ENCODE measurements at regions not wholly inside any gene's neighbourhood (a gene's known extent, or its start where the extent isn't known, plus 50 kb on each side); places are given as distances from the start of the nearest gene placed in this dataset.

DNA sequence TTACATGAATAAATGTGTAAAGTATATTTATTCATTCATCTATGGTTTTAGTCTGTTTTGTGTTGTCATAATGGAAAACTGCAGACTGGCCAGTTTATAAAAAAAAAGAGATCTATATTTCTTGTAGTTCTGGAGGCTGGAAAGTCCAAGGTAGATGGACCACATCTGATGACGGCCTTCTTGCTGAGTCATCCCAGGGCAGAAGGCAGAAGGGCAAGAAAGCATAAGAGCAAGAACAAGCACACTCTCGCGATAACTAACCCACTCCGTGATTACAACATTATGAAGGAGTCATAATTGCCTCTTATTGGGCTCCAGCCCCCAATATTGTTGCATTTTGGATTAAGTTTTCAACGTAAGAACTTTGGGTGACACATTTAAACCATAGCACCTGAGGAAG, 180.4 kb upstream of the DAB2 start:
- DNase-seq (no peak), ATAC-seq (no peak)

DNA sequence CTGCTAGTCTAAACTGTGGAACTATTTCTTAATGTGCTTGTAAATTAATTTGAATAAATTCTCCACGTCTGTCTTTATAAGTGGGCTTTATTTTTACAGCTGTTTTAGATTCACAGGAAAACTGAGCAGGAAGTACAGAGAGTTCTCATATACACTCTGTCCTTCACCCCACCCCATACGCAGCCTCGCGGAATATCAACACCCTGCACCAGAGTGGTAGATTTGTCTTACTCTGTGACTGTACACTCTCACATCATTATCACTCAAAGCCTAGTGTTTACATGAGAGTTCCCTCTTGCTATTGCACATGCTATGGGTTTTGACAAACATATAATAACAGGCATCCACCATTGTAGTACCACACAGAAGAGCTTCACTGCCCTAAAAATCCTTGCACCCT, 179.7 kb upstream of the DAB2 start:
- ATAC-seq, result no peak

DNA sequence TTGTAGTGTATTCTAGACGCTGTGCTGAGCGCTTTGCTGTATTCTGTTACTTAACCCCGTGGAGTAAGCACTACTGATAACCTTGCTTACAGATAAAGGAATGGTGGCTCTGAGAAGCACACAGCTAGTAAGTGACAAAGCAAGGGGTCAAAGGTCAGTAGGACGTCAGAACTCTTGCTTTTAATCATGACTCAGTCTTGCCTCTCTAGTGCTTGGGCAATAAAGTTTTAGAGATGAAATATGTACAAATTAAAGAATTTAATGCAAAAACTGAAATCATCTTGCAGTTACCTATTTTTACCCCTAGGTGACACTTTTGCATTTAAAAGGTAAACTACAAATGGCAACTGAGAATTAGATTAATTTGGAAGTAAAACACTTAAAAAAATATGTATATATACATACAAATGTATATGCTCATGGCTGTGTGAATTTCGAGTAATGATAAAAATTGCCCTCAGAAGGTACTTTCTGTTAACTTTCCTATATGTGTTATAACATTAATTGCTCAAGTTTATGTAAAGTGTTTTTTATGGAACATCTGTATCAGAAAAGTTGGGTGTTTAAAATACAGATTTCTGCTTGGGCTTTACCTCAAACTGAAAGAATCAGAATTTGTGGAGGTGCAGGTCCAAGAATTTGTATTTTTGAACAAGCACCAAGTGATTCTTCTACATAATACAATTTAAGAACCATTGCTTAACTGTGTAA, 175.1 kb upstream of the DAB2 start:
- ATAC-seq, result no peak
- DNase-seq, result no peak

More for the DNA sequence above, 179.7 kb upstream of the DAB2 start:
- DNase-seq, result no peak

- ATAC-seq (no peak), DNase-seq (no peak)
Observed at GRCh38 chr5:39598661-39599248, 174.0 kb upstream of the DAB2 start.

DNA sequence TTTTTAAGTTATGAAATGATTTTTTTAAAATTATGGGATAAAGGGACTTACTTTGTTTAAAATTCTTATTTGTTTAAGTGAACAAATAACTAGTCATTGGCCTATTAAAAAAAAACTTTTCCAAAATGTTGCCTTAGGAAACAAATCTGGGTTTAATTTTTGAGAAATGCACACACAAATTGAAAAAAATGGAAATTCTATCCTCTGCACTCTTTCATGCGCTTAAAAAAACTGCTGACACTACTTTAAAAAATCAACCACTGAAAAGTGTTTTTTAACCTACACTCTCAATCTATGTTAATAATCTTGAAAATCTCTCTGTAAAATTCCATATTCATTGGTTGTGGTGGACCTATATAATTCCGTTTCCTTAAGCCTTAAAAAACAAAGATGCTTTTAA, 163.4 kb upstream of the DAB2 start:
- ATAC-seq, result no peak
- DNase-seq, result no peak

DNA sequence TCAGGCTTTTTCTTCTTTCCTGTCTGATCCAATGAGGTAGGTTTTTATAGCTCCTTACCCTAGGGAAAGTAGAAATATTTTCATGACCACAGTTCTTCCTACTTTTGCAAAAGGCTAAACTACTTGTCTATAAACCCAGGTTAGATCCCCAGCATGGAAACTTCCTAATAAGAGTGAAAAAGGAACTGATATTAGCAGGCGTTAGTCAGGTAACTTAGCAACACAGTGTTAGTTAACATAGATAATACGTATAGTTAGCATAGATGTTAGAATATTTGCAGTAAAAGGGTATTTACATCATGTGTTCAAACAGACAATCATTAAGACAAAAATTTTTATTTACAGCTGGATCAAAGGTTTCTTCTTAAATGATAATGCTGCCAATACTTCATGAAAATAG, 162.9 kb upstream of the DAB2 start:
- no peak for DNase-seq
- ATAC-seq, result no peak

- DNase-seq (no peak), ATAC-seq (no peak)
Observed at GRCh38 chr5:39586185-39586584, 161.4 kb upstream of the DAB2 start.

- no peak for ATAC-seq
- no peak for DNase-seq
Observed at GRCh38 chr5:39584927-39585326, 160.1 kb upstream of the DAB2 start.

DNA sequence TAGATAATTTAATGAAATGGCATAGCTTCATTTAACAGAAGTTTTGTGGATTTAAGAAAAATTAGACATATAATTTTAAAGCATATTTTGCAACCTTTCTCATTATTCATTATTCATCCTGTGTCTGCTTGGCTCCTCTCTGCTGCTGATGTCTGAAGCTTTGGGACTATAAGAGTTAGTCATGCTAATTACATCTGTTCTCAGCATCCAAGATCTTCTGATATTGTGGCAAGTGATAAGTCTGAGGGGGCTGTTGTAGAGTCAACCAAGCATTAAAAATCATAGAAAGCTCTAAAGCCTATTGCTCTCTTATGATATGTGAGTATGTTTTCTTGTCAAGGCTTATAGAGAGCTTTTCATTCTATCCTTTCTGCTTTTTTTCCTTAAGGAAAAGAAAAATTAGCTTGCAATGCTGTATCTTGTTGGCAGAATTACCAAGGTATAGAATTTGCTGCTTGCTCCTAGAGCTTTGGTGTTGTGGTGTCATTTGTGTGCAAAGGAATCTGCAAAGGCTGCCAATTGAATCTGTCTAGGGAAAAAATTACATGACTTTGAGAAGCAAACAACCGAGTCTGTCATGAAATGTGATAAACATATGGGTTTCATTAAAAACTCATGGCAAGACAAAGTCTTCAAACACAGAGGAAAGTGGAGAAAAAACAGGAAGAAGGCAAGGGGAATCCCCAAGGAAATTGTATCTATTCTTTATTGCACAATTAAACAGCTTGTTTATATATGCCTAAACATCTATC, 156.1 kb upstream of the DAB2 start:
- DNase-seq (no peak), ATAC-seq (no peak)

DNA sequence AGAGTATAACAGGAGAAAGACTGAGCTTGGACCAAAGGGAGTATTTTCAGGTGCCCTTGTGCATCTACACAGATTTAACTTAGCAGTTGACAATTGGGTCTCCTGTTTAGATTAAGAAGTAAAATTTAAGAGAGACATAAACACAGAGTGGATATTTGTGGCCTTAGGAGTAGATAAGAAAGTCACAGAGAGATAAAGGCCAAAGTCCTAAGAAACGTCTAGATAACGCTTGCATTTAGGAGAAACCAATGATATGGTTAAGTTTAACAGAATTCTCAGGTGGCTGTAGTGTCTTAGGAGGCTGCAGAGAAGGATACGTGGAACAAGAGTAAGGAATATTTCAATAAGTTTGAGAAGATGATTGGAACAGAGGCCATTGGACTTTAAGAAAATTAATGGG, 155.0 kb upstream of the DAB2 start:
- DNase-seq (no peak), ATAC-seq (no peak)

GRCh38 chr5:39578887-39579497, 154.2 kb upstream of the DAB2 start:
- no peak for ATAC-seq
- DNase-seq, result no peak

DNA sequence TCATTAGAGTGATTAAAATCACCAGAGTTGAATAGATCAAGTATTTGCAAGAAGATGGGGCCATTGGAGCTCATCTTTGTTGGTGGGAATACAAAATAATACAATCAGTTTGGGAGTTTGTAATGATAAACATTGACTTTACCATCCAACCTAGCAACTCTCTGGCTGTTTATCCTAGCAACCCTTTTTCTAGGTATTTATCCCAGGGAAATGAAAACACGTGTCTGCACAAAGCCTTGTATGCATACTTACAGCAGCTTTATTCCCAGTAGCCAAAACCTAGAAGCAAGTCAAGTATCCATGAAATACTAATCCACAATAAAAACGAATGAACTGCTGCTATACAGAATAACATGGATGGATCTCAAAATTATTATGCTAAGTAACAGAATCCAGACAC, 152.7 kb upstream of the DAB2 start:
- ATAC-seq (no peak), DNase-seq (no peak)

DNA sequence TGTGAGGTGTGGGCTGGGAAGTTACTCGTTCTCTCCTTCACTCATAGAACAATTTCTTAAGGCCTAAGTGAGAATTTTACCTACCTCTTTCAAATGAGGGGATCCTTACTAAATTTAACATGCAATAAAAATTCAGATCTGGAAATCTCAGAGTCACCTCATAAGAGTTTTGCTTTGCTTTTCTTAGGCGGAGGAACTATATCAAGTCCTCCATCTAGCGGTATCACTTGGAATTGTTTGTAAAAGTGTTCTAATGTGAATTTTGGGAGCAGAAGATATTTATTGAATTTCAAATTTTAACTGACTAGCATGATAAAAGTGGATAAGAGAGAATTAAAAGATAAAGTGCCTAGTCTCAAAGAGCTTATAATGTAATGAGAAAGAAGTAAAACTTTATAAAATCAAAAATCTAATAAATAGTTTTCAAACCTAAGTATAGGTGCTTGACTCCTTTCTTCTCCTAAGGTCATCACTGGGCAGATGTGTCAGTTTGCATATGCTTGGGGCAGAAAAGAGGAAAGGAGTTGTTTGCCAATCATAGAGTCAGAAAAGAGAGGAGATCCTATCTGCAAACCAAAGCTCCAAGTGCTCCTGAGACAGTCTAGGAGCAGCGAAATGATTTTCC, 145.7 kb upstream of the DAB2 start:
- ATAC-seq (no peak), DNase-seq (no peak)

DNA sequence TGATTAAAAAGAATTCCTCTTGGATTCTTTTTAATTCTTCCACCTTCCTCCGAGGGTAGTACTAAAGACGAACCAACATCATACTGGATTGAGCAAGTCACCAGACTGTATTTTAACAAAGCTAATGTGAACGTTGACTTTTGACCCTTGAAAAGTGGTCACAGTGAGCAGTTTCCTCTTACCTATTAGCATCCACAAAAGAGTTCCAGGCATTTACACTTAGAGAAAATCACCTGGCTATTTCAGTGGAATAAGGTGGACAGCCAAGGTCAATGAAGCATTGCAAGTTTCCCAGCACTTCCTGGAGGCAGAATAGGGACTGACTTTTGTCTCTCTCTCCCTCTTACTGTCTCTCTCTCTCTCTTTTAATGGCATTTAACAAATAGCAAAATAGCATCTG, 145.1 kb upstream of the DAB2 start:
- ATAC-seq, result no peak

DNA sequence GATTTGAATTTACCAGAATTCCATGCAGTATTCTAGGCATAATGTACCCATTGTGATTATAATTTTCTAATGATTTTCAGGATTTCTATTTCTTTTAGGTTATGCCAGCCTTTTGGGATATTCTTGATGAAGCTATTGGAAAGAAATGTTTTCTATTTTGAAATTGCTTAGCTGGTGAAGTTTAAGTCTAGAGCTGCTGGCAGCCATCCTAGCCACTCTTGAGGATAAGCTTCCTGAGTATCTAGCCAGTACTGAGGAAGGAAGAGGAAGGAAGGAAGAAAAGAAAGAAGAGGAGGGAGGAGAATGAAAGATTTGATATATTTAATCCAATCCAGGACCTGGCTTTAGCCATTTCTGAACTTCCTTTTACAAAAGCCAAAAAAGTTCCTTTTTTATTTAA, 142.1 kb upstream of the DAB2 start:
- DNase-seq (no peak), ATAC-seq (no peak)

More for the DNA sequence above, 145.1 kb upstream of the DAB2 start:
- no peak for DNase-seq

GRCh38 chr5:39566029-39566428, 141.2 kb upstream of the DAB2 start:
- ATAC-seq (no peak), DNase-seq (no peak)

DNA sequence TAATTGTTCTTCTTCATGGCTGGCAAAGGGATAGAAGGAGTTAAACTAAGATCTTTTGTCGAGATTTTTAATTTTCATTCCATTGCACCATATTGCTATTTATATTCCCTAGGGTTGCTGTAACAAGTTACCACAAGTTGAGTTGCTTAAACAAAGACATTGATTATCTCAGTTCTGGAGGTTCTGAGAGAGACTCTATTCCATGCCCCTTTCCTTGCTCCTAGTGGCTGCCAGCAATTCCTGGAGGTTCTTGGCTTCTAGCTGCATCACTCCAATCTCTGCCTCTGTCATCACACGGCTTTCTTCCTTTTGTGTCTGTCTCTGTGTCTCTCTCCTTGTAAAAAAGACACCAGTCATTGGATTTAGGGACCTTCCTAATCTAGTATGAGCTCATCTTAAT, 136.6 kb upstream of the DAB2 start:
- ATAC-seq (no peak), DNase-seq (no peak)

DNA sequence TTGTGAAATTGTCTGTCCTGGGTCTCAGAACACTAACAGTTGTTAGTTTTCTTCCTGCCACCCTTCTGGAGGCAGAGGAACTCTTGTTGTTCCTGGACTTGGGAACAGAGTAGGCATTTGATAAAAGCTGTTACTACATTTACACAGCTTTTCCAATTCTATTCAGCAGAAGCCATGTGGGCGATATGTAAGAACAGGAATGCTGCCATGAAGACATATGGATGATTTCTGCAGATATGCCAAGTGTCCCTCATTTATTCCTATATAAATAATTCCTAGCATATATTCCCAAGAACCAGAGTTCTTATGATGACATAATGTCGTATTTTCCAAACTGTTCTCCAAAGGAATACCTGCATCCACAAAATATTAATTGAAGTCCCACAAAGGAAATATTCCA, 135.9 kb upstream of the DAB2 start:
- DNase-seq (no peak), ATAC-seq (no peak)

GRCh38 chr5:39559923-39560322, 135.1 kb upstream of the DAB2 start:
- ATAC-seq, result no peak

DNA sequence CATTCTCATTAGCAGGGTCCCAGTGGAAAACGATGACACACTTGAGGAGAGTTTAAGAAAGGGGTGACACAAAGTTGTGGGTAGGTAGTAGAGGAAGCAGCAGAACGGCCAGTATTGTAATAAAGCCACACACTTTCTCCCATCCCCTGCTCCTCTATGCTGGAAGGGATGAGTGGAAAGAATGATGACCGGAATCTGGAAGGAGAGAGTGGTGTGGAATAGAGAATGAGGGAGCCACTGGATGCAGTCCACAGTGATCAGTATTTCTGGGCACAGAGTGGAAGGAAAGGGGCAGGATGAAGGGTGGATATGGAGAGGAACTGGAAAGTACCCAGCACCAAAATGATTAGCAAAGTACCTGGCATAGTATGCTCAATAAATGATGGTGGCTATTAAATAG, 133.8 kb upstream of the DAB2 start:
- no peak for ATAC-seq
- no peak for DNase-seq

More at GRCh38 chr5:39559923-39560322, 135.1 kb upstream of the DAB2 start:
- DNase-seq, result no peak

GRCh38 chr5:39555788-39556187, 131.0 kb upstream of the DAB2 start:
- ATAC-seq, result no peak

DNA sequence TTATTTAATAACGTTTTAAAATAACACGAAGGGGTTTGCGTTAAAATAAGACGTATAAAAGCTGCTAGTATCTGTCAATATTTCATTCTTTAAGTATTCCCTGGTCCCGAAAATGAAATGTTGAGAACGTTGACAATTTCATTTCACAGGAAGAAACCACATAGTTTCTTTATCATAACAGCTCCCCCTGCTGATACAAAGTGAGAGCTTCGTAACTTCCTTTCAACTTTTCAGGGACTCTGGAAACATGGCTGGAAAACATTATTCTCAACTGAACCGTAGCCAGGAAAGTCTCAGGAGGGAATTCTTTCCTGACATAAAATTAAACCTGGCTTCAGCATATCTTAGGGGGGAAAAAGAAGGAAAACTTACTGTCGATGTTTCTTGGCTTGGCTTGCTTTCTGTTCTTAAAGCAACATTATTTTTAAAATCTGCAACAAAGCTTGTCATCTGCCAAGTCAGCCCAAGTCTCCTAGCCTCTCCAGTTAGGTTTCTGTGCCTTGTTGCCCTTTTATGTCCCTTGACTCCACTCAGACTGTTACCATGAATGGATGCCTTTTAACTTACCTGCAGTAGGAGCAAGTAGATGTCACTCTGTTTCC, 122.9 kb upstream of the DAB2 start:
- DNase-seq (peak; percentile 4), ATAC-seq (no peak)

More at GRCh38 chr5:39555788-39556187, 131.0 kb upstream of the DAB2 start:
- DNase-seq, result no peak
